GM19438 (cell line): ENCODE measurements at regions not wholly inside any gene's neighbourhood (a gene's known extent, or its start where the extent isn't known, plus 50 kb on each side); places are given as distances from the start of the nearest gene placed in this dataset.

ENCODE experiments used
- ATAC-seq: cut with Tn5 transposase; IDR thresholded peaks from one replicate; pipeline ENCODE4 v1.9.1; 2021; ENCODE audit warnings: low read depth; ENCODE audit not compliant: unreplicated experiment

- ATAC-seq: no peak
These were observed 64.2 kb downstream of the GJA1 start for GRCh38 chr6:121499666-121500065.

- no peak for ATAC-seq
These were observed 68.1 kb downstream of the GJA1 start for GRCh38 chr6:121503589-121503991.

GRCh38 chr6:121504227-121504626, 68.8 kb downstream of the GJA1 start:
- no peak for ATAC-seq

- ATAC-seq: no peak
These were observed 69.8 kb downstream of the GJA1 start for GRCh38 chr6:121505284-121505683.

GRCh38 chr6:121506761-121507754, 71.6 kb downstream of the GJA1 start:
- no peak for ATAC-seq

- no peak for ATAC-seq
These were observed 75.2 kb downstream of the GJA1 start for GRCh38 chr6:121510568-121511177.

GRCh38 chr6:121515630-121516265, 80.3 kb downstream of the GJA1 start:
- no peak for ATAC-seq

GRCh38 chr6:121516331-121516730, 80.9 kb downstream of the GJA1 start:
- ATAC-seq: no peak

- no peak for ATAC-seq
These were observed 85.1 kb downstream of the GJA1 start for GRCh38 chr6:121520337-121521163.

- ATAC-seq: no peak
These were observed 85.7 kb downstream of the GJA1 start for GRCh38 chr6:121521164-121521555.

GRCh38 chr6:121522265-121522664, 86.8 kb downstream of the GJA1 start:
- ATAC-seq: no peak

GRCh38 chr6:121522771-121523386, 87.4 kb downstream of the GJA1 start:
- no peak for ATAC-seq

GRCh38 chr6:121523628-121524027, 88.2 kb downstream of the GJA1 start:
- no peak for ATAC-seq

- no peak for ATAC-seq
These were observed 90.8 kb downstream of the GJA1 start for GRCh38 chr6:121526282-121526681.

- no peak for ATAC-seq
These were observed 96.3 kb downstream of the GJA1 start for GRCh38 chr6:121531658-121532169.

- ATAC-seq: no peak
These were observed 97.9 kb downstream of the GJA1 start for GRCh38 chr6:121533321-121533841.

GRCh38 chr6:121535777-121536176, 100.3 kb downstream of the GJA1 start:
- ATAC-seq: no peak

- no peak for ATAC-seq
These were observed 100.9 kb downstream of the GJA1 start for GRCh38 chr6:121536345-121536744.

GRCh38 chr6:121539439-121539838, 104.0 kb downstream of the GJA1 start:
- ATAC-seq: no peak

- no peak for ATAC-seq
These were observed 104.8 kb downstream of the GJA1 start for GRCh38 chr6:121540210-121540609.
